ENCODE measurements at regions not wholly inside any gene's neighbourhood (a gene's known extent, or its start where the extent isn't known, plus 50 kb on each side); places are given as distances from the start of the nearest gene placed in this dataset.

GRCh38 chr7:110502888-110503465, 588.0 kb upstream of the LRRN3 start:
- TF ChIP-seq CTCF (IDR thresholded peaks at IDR 0.05) (no peak), POLR2A (IDR thresholded peaks at IDR 0.05) (no peak)
